KBM-7 (cell line): ENCODE measurements at regions not wholly inside any gene's neighbourhood (a gene's known extent, or its start where the extent isn't known, plus 50 kb on each side); places are given as distances from the start of the nearest gene placed in this dataset.

Source experiments
- DNase-seq: peaks from one replicate; pipeline ENCODE4 v3.0.0-alpha.2; 2015
- in situ Hi-C: fragments of 300-500 bp; cut with MboI; formaldehyde crosslinking; loops from 2 replicates; pipeline ENCODE4 v1.14.3; 2020; ENCODE audit warnings: low sequenced_read_pairs, low pct_unique_long_range_greater_than_20kb, mixed read lengths

DNA sequence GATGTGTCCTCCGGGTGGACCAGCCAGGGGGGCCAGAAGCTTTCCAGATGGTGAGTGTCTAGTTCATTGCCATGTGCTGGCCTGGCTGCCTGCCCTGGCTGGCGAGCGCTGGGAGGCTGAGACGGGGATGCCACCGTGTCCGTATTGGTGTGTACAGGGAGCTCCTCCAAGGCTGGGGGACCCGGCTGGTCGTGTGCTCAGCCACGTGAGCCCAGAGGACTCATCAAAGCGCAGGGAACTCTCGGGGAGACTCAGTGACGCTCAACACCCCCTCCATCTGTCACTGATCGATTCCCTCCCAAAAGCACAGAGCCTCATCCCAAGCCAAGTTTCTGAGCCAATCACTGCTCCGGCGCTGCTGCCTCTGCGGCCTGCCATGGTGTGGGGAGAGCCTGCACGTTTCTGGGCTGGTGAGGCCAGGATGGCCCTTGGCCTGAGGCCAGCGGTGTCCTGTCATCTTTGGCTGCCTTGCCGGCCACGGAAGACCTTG is 423.7 kb downstream of the SHANK2 start:
- no peak for DNase-seq

DNA sequence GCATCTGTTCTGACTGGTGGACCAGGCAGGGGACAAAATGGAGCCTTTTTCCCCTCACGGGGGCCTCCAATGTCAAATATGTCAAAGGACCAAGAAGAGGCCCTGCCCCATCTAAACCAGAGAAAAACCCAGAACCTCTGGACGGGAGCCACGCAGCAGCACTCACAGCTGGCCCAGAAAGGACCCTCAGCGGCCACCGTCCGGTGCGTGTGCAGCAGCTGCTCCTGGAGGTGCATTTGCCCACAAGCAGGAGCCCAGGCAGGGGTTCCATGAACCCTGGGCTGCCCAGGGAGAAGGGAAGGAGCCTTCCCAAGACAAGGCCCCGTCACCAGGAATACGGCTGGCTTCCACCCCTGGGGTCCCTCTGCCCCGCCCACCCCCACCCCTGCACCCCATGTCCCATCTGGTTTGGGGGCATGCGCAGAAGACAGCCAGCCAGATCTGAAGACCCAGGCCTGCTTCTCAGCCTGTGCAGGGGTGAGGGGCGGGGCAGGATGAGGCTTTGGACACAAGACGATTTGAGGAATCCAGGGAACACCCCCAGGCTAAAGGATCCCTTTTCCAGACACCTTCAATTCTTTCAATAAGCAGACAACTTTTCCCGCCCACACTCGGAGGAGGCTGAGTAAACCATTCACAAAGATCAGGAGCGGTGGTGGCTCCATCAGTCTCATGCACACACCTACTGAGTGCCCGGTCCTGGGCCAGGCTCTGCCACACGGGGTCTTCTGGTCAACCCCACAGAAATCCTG is 423.1 kb downstream of the SHANK2 start:
- in situ Hi-C loops, result no loop called here
- DNase-seq, result no peak

More for the DNA sequence above, 423.7 kb downstream of the SHANK2 start:
- in situ Hi-C loops, result no loop called here

DNA sequence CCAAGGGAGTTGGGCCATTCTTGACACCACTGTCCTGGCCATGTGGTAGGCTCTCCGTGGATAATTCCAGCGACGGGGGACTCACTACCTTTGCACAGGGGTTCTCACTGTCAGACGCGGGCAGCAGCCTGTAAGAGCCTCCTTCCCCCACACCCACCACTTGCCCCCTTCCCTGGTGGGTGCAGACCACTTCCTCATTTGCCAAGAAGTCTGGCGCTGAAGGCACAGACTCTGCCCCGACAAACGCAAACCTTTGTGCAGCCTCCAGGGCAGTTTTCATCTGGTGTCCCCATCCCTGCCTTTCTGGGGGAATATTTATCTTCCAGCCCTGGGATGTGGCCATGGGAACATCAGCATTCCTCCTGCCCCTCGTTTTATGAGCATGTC is 422.5 kb downstream of the SHANK2 start:
- DNase-seq, result no peak
- in situ Hi-C loops, result no loop called here

DNA sequence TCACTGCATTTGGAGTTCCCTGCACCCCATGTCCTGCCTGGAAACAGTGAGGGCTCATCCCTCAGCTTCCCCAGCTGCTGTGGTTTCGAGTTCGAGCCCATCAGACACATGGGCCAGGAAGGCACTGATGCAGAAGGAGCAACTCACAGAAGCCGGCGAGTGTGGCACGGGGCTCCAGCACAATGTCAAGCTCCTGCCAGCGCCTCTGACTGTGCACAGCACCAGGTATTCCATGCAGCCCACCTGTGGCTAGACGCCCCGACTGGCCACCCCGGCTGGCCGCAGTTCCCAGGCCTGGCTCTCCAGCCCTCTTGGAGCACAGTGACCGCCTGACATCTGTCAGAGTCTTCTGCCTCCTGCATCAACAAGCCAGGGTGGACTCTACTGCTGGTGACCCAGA is 419.4 kb downstream of the SHANK2 start:
- in situ Hi-C loops, result no loop called here
- no peak for DNase-seq

DNA sequence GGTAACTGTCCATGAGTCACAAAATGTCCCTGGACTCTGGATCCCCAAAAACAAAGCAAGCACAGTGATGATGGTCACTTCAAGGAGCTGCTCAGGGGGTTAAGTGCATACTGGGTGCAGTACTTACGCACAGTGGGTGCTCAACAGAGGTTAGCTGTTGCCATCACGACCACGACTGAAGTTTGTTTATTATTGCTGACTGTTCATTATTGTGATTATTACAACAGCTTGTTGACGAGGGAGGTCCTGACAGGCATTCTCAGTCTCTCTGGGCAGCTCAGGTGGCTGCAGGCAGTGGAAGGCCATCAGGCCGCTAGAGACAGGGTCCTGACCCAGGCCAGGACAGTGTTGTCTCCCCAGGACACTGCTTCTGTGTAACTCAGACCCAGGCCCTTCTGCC is 418.8 kb downstream of the SHANK2 start:
- in situ Hi-C loops, result no loop called here
- no peak for DNase-seq

DNA sequence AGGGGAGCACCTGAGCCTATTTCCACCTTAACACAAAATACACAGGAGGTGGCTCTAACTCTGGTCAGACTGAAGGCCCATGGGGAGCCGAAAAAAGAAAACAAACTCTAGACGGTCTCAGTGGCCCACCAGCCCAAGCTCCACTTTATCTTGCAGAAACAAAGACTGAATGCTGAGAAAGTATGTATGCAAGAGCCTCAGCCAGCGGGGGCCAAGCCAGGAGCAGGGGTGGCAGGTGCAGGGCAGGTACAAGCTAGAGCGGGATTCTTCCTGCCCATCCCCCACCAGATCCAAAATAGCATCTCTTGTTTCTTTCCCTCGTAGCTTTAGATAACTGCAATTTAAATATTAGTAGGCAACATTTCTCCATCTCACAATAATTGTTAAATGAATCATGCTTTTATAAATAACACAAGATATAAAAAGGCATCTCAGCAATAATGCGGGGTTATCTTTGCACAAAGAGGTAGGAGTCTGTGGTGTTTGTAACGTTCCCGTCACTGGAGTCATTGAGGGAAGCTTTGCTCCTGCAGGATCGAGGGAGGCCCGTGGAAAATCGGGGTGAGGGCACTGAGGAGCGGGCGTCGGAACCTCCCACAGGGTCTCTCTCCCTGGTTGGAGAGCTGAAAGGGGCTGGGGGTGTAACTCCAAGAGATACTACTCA is 418.0 kb downstream of the SHANK2 start:
- in situ Hi-C loops, result no loop called here
- no peak for DNase-seq

DNA sequence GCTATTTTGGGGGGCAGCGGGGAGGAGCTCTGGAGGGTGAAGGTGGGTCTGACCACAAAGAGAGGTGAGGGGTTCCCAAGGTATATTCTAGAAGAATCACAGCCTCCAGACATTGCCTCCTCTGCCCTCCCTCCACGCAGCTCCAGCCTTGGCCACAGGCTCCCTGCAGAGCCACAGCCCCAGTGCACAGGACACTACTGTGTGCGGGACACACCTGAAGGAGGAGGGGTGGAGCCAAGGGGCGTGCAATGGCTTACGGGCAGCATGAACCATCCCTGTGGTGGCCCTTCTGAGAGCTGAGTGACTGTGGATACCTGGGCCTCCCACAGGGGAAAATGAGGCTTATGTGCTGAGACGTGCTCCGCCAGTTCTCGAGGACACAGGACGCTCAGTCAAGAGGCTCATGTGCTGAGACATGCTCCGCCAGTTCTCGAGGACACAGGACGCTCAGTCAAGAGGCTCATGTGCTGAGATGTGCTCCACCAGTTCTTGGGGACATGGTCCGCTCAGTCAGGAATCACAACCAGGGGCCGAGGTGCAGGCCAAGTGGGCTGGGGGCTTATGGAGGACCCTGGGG is 417.3 kb downstream of the SHANK2 start:
- no peak for DNase-seq
- in situ Hi-C loops, result no loop called here

DNA sequence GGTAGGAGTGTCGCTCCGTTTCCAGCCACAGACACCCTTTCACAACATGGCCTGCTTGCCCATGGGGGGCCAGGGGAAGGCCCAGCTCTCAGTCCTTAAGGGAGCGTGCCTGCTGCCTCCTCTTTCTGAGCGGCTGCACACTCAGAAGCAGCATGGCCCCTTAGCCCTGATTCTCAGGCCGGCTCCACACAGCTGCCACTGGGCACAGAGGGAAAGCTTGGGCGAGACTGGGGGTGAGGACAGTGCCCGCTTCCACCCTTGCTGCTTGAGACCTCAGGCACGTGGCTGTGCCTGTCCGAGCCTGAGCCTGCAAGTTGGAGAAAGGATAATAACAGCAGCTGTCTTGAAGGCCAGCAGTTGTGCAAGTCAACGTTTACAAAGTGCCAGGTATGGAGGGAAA is 416.3 kb downstream of the SHANK2 start:
- no peak for DNase-seq
- in situ Hi-C loops, result no loop called here

DNA sequence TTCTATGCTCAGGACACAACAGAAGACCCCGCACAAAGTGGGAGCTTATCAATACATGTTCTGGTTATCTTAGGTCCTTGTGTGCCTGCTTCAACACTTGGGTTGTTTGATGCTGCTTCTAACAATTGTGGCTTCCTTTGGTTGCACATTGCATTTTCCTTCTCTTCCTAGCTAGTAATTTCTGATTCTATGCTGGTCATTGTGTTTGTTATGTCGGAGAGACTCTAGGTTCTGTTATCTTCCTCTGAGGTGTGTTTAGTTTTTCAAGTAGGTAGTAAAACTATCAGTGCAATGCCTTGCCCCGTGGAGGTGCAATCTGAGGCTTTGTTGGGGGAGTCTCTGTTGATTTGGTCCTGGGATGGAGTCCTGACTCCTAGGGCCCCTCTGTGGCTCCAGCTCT is 414.2 kb downstream of the SHANK2 start:
- no peak for DNase-seq
- in situ Hi-C loops, result no loop called here

DNA sequence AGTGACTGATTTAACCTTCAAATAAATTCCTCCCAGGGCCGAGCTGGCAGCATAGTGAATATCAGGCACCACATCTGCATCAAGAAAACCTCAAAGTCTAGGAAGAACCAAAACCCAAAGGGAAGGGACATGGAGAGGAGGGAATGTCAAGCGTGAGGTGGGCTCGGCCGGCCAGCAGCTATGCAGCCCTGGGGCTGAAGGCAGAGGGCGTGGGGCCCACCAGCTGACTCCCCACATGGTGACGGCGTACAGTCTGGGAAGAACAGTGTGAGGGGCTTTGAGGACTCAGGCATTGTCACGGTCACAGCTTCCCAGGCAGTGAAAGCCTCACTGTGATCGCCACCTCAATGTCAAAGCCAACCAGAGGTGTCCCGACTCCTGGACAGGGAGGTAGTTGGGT is 412.5 kb downstream of the SHANK2 start:
- in situ Hi-C loops, result no loop called here
- no peak for DNase-seq

DNA sequence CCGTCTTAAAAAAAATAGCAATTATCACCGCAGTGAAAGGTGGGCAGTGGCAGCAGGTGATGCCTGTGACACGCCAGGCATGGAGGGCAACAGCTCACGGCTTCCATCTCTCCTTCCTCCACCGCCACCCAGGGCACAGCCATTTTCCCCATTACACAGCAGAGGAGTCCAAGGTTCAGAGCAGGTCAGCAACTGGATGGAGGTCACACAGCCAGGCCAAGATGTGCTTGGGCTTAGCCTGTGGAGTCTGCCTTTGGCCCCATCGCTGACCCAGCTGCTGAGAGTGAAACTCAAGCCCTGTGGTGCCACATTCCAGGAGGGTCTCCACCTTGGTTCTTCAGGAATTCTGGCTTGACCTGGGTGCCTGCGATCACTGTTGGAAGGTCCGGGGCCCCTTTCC is 411.1 kb downstream of the SHANK2 start:
- in situ Hi-C loops, result no loop called here
- no peak for DNase-seq

DNA sequence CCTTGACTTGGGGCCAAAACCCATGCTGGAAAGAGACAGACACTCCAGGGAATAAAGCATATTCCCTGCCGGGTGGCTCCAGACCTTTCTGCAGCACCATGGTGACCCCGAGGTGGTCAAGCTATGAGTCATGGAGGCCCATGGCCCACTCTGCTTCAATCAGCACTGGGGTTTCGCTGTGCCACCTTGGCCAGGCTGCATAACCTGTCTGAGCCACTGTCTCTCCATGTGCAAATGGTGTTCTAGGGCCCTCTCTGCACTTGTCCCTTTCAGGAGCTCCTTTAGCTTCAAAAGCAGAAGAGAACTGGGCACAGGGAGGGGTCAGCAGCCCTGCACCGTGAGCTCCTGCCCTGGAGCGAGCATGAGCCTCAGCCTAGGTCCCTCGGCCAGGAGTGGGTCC is 410.1 kb downstream of the SHANK2 start:
- in situ Hi-C loops, result no loop called here
- no peak for DNase-seq

DNA sequence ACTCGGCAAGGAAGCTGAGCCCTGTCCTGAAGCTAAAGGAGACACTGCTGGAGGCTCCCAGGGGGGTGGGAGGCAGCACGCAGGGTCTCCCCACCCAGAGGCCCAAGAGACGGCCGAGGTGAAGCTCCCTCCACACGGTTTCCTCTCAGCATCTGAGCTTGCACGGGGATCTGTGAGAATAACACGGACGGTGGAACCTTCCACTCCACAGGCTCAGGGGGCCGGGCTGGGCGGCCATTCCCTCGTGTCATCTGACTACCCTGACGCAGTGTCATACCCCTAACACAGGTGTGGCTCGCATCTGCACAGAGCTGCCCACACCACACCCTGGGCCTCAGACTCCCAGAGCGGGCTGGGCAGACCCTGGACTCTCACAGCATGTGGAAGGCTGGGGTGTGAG is 409.7 kb downstream of the SHANK2 start:
- DNase-seq, result no peak
- in situ Hi-C loops, result no loop called here

DNA sequence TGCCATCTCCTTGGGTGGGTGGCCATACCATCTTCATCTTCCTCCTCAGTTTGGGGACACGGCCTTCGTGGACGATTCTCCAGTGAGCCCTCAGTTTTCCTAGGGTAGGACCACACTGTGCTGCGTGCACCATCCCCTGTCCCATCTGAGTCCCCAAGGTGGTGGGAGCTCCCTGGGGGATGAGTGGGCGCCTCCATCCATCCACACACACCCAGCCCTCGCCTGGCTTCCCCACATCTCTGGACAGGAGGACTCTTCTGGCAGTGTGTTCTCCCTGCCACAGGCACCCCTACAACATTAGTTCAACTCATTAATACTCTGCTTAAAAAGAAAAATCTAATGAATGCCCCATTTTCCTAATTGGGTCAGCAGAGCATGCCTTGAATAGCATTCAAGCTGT is 408.5 kb downstream of the SHANK2 start:
- in situ Hi-C loops, result no loop called here
- DNase-seq, result no peak

DNA sequence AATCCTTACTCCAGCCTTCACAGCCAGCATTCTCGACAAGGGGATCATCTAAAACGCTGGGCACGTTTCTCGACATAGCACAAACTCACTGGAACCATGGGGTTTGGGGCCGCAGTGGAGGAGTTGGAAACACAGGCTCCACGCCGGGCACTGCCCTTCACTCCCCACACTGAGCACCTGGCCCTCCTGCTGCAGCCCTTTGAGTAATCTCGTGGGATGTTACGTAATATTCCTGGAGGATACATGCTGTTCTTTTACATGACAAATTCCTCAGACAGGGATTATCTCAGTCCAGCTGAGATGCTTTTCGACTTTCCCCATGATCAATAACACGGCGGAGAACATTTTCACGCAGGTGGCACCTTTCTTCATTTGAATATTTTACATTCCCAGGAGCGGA is 408.0 kb downstream of the SHANK2 start:
- in situ Hi-C loops, result no loop called here
- DNase-seq, result no peak

DNA sequence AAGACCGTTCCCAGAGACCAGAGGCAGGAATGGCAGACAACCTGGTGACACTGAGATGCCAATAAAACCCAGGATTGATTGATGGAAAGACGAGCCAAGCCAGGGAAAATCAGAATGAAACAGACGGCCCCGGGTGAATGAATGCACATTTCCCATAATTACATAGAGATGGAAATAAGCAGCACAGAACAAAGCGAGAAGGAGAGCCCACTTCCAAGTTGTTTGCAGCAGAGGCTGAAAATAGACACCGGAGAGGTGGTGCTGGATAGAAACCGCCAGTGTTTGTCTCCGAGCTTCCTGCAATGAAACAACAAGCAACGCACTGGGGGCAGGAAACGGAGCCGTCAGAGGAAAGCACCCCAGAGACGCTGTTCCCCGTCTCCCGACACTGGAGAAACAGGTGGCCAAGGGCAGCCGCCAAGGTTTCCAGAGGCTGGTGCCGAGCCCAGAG is 406.8 kb downstream of the SHANK2 start:
- no peak for DNase-seq
- in situ Hi-C loops, result no loop called here

DNA sequence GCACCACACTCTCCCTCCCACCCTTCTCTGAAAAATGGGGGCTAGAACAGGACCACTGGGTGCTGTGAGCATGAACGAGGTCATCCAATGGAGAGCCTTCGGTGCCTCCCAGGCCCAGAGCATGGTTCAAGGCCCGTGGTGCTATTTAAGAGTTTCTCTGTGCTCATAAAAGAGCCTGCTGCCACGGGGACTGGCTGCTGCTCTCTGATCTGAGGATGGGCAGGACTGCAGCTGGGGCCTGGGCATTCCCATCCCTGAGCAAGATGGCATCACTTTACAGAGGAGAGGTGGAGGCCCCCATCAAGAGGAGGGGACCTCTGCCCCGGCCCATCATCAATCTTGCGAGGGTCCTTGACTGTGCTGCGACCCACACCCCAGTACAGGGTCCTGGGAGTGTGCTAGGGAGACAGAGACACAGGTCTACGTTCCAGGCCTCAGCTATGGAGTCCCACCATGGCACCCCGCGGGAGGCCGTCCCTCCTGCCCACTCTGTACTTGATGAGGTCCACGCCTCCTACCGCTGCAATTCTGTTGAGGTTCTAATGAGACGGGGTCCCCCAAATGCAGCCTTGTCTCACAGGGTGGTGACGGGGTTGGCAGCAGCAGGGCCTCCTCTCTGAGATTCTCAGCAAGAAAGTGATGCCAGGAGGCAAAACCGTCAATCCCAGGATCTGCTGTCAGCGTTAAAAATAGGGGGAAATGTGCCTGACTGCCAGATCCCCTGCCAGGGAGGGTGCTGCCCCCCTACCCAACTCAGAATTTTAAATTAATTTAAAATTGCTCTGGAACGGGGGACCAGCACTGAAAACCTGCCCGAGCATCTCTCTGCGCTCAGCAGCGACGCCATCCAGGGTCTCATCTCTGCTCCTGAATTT is 405.4 kb downstream of the SHANK2 start:
- in situ Hi-C loops, result no loop called here
- no peak for DNase-seq

DNA sequence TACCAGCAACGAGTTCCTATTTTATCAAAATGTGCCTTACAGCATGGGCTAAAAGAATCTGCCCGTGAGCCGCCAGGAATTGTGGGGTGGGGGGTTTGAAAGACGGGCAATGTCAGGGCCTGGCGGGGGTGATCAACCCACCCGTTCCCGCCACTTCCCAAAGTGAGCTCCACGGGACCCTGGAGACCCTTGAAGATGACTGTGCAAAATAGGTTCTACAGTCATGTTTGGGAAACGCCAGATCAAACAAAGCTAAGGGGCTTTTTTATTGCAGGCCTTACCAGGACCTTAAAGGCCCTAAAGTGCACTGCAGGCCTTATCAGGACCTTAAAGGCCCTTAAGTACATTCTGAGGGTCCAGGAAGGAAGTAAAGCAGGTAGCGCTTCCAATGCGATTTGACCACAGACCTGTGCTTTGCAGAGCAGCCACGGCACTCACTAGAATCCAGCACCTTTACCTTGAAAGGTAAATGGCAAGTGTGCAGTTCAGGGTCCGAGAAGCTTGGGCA is 404.1 kb downstream of the SHANK2 start:
- in situ Hi-C loops, result no loop called here
- DNase-seq, result no peak

DNA sequence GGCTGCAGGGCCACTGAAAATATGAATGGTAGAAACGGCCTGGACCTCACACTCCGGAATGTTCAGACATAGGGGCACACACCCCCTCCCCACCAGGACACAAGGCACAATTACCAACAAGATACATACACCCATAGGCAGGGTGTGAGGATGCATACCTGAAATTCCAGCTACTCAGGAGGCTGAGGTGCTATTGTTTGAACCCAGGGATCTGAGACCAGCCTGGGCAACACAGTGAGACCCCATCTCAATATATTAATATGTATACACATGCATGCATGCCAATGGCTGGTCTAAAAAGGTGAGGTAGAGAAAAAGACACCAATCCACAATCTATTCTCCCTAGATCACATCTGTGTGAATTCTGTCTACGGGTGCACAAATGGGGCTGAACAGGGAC is 403.3 kb downstream of the SHANK2 start:
- DNase-seq, result no peak
- in situ Hi-C loops, result no loop called here
